ENCODE measurements at regions not wholly inside any gene's neighbourhood (a gene's known extent, or its start where the extent isn't known, plus 50 kb on each side); places are given as distances from the start of the nearest gene placed in this dataset.
A peak's percentile ranks its signal among the peaks of the same experiment; 100 is the strongest.

- Histone ChIP-seq H3K4me1 (ENCODE audit: insufficient read depth, low read length) (no peaks in the 10 kb centered on the region), H3K36me3 (ENCODE audit: insufficient read depth, low read length) (no peaks in the 10 kb centered on the region), H3K79me2 (ENCODE audit: insufficient read depth, low read length) (no peaks in the 10 kb centered on the region), H3K9me3 (ENCODE audit: low read depth, low read length) (peaks cover 8% of the 10 kb centered on the region), H4K20me1 (ENCODE audit: insufficient read depth, low read length) (no peaks in the 10 kb centered on the region), H3K27me3 (ENCODE audit: insufficient read depth, low read length) (no peaks in the 10 kb centered on the region), H3K4me3 (ENCODE audit: insufficient read depth, low read length) (no peak overlapping the region), H3K27ac (ENCODE audit: low read depth, low read length) (no peak overlapping the region), H2AFZ (ENCODE audit: low read length) (no peak overlapping the region), H3K4me2 (ENCODE audit: insufficient read depth, low read length) (no peak overlapping the region)
- no peak for TF ChIP-seq CTCF (IDR thresholded peaks at IDR 0.05; ENCODE audit: extremely low read depth, low read depth, low read length)
- no peak for DNase-seq (ENCODE audit: insufficient read length, low spot score, missing footprints)
These were observed 131.1 kb upstream of the GADL1 start for GRCh38 chr3:31025541-31025940.

DNA sequence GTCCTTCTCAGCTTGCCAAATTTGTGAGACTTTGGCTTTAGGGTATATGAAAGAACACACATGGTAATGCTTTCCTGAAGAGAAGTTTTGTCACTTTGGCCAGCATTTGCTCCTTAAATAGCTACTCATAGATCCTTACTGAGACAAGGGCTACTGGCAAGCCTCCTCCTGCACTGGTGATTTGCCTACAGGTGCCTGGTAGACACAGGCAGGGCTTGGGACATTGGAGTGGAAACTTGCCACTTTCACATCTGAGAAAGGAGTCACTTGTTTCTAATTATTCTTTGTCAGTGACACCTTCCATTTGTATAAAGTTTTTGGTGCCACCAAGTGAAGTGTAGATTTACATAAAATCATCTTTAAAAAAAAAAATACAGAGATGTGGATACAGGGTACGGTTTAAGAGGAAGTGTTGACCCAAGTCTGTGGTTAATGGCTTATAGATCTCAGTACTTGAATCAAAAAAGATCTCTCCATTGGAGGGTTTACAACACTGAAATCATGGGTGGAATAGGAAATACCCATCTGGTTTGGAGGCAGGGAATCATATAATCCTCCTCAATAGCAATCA lies 132.8 kb upstream of the GADL1 start:
- H2AFZ ChIP-seq (ENCODE audit: low read length) = no peak overlapping the region

DNA sequence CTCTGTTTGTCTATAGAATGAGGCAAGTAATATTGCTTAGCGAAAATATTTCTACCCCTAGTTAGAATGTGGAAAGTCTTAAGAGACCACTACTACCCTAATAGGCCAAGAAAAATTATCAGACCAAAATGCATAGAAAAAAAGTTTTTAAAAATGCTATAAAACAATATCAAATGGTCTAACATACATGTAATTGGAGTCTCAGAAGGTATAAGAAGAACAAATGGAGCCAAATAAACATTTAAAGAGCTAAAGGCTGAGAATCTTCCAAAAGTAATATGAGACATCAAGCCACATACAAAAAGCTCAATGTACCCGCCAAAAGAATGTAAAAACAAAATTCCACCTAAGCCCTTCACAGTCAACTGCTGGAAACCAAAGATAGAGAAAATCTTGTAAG lies 133.5 kb upstream of the GADL1 start:
- no peaks in the 10 kb centered on the region for H3K36me3 ChIP-seq (ENCODE audit: insufficient read depth, low read length)
- no peaks in the 10 kb centered on the region for H3K79me2 ChIP-seq (ENCODE audit: insufficient read depth, low read length)
- H3K4me3 ChIP-seq (ENCODE audit: insufficient read depth, low read length) = no peak overlapping the region
- no peak for TF ChIP-seq CTCF (IDR thresholded peaks at IDR 0.05; ENCODE audit: extremely low read depth, low read depth, low read length)
- no peaks in the 10 kb centered on the region for H4K20me1 ChIP-seq (ENCODE audit: insufficient read depth, low read length)
- H3K27me3 ChIP-seq (ENCODE audit: insufficient read depth, low read length) = no peaks in the 10 kb centered on the region
- H3K27ac ChIP-seq (ENCODE audit: low read depth, low read length) = no peak overlapping the region
- H3K9me3 ChIP-seq (ENCODE audit: low read depth, low read length) = peaks cover 8% of the 10 kb centered on the region
- H3K4me1 ChIP-seq (ENCODE audit: insufficient read depth, low read length) = no peaks in the 10 kb centered on the region
- no peak overlapping the region for H3K4me2 ChIP-seq (ENCODE audit: insufficient read depth, low read length)
- DNase-seq (ENCODE audit: insufficient read length, low spot score, missing footprints) = no peak
- no peak overlapping the region for H2AFZ ChIP-seq (ENCODE audit: low read length)

More for the DNA sequence above, 132.8 kb upstream of the GADL1 start:
- no peak overlapping the region for H3K4me2 ChIP-seq (ENCODE audit: insufficient read depth, low read length)
- no peak overlapping the region for H3K27ac ChIP-seq (ENCODE audit: low read depth, low read length)
- peak; percentile 15 for DNase-seq (ENCODE audit: insufficient read length, low spot score, missing footprints)
- no peak overlapping the region for H3K4me3 ChIP-seq (ENCODE audit: insufficient read depth, low read length)
- peaks cover 8% of the 10 kb centered on the region for H3K9me3 ChIP-seq (ENCODE audit: low read depth, low read length)
- no peaks in the 10 kb centered on the region for H3K4me1 ChIP-seq (ENCODE audit: insufficient read depth, low read length)
- no peaks in the 10 kb centered on the region for H3K79me2 ChIP-seq (ENCODE audit: insufficient read depth, low read length)
- H3K36me3 ChIP-seq (ENCODE audit: insufficient read depth, low read length) = no peaks in the 10 kb centered on the region
- no peak for TF ChIP-seq CTCF (IDR thresholded peaks at IDR 0.05; ENCODE audit: extremely low read depth, low read depth, low read length)
- no peaks in the 10 kb centered on the region for H3K27me3 ChIP-seq (ENCODE audit: insufficient read depth, low read length)
- H4K20me1 ChIP-seq (ENCODE audit: insufficient read depth, low read length) = no peaks in the 10 kb centered on the region

GRCh38 chr3:31028766-31029165 lies 134.3 kb upstream of the GADL1 start:
- DNase-seq (ENCODE audit: insufficient read length, low spot score, missing footprints) = no peak
- H3K27me3 ChIP-seq (ENCODE audit: insufficient read depth, low read length) = no peaks in the 10 kb centered on the region
- H3K36me3 ChIP-seq (ENCODE audit: insufficient read depth, low read length) = no peaks in the 10 kb centered on the region
- no peaks in the 10 kb centered on the region for H3K79me2 ChIP-seq (ENCODE audit: insufficient read depth, low read length)
- no peak overlapping the region for H3K27ac ChIP-seq (ENCODE audit: low read depth, low read length)
- H4K20me1 ChIP-seq (ENCODE audit: insufficient read depth, low read length) = no peaks in the 10 kb centered on the region
- H3K9me3 ChIP-seq (ENCODE audit: low read depth, low read length) = peaks cover 8% of the 10 kb centered on the region
- H3K4me1 ChIP-seq (ENCODE audit: insufficient read depth, low read length) = no peaks in the 10 kb centered on the region
- no peak for TF ChIP-seq CTCF (IDR thresholded peaks at IDR 0.05; ENCODE audit: extremely low read depth, low read depth, low read length)
- H3K4me2 ChIP-seq (ENCODE audit: insufficient read depth, low read length) = no peak overlapping the region
- H3K4me3 ChIP-seq (ENCODE audit: insufficient read depth, low read length) = no peak overlapping the region
- no peak overlapping the region for H2AFZ ChIP-seq (ENCODE audit: low read length)
